NCI-H524 treated with DMSO at 0.1 percent for 48 hours (cell line): ENCODE measurements at regions not wholly inside any gene's neighbourhood (a gene's known extent, or its start where the extent isn't known, plus 50 kb on each side); places are given as distances from the start of the nearest gene placed in this dataset.

Experiments
- DNase-seq: peaks from one replicate; lab custom pipeline; 2025; lab: John Stamatoyannopoulos, UW

DNA sequence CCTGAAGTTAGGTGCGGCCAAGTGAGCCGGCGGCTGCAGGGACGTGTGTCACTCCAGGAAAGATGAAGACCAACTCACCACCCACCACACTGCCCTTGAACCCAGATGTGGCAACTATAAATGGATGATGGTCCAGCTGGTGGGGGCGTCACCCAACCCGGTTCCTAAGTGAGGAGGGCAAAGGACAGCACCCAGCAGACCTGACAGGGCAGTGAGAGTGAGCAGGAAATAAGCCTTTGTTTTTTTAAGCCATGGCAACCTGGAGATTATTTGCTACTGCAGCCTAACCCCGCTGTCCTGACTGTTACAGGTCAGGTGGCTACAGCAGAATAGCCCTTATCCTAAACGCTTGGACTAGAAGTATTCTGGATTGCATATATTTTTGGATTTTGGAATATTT, 228.9 kb downstream of the CTTN start:
- DNase-seq = no peak

DNA sequence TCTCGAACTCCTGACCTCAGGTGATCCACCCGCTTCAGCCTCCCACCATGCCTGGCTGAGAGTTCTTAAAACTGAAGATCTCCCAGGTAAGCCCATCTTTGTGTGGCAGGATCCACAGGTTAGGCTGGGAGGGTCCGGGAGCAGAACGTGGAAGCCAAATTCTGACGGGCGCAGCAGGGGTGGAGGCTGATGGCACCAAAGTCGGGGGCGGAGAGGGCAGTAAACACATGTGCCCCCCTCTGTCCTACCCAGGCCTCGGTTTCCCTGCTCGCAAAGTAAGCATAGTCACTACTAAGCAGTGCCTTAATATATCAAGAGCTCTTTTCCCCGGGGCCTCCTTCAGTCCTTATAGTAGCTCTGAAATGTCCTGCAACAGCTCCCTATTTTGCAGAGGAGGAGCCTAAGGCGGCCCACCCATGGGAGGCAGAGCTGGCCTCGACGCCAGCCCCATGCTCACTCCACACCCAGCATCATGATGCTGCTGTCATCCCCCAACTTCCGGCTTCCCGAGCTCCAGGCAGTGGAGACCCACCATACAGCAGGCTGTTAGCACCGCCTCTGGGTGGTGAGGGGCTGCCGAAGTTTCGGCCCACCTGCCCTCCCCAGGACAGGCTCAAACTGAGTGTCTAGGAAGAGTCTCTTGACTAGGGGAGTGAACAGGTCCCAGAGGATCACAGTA, 230.0 kb downstream of the CTTN start:
- no peak for DNase-seq

DNA sequence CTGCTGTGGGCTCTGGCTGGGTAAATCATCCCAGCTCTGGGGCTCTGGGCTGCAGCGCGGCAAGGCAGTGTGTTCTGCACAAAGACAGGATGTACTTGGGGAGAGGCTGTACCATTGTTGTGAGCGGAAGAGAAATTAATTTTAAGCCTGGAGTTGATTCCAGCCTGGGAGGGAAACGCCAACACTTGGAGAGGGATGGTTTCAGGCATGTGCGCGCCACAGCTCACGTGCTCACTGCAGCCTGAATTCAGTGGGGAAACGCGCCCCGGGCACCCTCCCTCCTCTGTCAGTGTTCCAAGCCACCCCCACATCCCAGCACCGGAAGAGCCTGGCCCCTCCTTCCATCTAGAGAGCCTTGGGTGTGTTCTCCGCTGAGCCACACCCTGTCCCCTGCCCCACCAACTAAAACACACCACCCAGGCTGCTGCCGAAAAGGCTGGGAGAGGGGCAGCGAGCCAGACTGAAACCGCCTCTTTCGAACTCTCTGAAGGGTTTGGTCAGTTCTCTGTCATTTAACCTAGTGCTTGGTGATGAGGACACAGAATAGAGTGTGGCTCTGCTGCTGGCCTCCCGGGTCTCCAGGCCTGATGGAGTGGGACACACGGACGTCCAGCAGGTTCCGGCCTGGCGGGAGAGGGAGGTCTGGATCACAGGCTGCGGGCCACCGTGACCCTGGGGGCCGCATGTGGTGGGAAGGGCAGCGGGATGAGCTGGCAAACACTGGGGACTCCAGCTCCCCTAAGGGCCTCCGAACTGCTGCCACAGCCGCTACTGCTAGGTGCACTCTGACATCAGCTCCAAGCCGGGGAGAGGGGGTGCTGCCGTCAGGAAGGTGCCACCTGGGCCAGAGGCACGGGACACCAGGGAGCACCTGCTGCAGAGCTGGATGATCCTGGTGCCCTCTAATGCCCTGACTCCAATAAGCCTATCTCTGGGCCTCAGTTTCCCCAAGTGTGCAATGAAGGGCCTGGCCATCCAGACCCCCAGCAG, 230.8 kb downstream of the CTTN start:
- DNase-seq = no peak

DNA sequence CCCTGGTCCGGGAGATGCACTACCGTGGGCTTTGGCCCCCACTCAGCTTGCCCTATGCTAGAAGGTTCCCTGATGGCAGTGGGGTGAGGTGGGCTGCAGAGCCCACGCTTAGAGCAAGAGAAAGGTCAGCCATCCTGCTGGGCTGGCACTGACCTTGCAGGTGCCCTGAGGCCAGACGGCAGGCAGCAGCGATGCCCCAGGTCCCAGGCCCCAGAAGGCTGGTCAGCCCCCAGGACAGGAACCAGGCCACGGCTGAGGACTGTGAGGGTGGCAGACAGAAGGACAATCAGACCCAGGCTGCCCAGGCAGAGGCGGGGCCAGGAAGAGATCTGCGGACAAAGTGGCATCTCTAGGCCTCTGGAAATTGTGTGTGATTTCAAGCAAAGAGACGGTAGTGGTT, 231.7 kb downstream of the CTTN start:
- DNase-seq = no peak

DNA sequence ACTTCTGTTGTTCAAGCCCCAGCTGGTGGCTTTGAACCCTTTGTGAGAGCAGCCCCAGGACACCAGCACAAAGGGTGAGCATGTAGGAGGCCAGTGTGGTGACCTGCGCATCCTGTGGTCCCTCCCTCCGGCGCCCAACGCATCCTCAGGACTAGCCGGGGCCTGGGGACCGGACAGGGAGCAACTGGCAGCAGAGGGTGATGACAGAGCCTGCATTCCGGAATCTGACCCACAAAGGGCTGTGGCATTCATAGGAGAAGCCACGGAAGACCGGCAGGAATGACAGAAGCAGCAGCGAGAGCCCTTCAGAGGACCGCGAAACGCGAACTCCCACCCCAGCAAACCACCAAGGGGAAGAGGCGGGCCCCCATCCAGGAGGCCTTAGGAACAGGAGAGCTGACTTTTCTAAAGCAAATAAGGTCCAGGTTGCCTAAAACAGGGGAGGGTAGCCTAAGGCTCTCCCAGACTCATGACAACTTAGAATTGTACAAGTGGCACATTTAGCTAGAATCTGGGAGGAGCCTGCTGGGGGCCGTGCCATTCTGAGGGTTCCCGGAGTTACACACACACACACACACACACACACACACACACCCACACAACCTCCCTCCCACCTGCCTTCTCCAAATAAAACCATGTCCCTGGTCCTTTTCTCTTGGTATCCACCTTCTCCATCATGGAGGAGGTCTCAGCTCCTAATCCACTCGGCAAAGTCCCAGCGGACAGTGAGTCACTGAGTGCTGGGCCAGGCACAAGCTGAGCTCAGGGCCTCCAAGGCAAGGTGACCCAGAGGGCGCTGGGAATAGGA, 232.7 kb downstream of the CTTN start:
- DNase-seq = no peak

DNA sequence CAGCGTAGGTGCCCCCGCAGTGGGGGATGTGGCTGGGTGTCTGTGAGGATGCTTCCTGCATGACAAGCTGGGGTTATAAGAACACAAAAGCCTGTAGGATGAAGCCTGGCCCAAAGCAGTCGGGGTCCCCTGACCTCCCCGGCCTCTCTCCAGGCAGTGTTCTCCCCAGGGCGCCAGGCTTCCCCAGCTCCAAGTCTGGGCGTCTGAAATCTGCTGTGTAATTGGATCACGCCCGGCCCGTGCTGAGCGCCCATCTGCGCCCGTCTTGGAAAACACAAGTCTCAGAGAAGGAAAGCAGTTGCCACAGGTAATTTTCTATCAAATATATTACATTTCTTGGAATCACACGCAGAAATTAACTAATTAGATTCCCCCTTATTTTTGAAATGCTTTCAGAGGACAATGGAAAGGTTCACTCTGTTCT, 233.3 kb downstream of the CTTN start:
- DNase-seq = no peak

DNA sequence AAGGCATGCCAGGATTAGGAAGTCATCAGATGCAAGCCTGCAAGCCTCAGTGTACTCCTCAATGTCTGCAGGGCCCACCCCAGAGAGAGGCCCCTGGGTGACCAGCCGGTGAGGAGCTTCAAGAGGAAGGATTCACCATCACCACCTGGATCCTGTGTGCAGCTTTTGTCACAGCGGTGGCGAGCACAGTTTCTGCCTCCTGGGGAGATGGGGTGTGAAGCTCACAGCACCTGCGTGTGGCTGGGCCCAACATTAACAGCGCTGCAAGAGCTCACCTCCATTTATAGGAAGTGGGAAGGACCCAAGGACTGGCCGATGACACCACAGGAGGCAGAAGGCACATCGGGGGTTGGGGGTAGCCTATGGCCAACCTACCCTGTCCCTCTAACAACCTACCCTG, 235.3 kb downstream of the CTTN start:
- DNase-seq = no peak

DNA sequence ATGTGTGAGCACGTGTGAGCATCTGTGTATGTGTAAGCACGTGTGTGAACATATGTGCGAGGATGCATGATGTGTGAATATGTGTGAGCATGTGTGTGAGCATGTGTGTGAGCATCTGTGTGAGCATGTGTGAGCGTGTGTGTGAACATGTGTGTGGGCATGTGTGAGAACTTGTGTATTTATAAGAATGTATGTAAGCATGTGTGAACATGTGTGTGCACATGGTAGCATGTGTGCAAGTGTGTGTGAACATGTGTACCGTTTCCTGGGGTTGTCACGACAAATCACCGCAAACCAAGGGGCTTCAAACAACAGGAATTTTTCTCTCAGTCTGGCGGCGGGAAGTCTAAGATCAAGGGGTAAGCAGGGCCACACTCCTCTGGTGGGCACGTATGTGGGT, 238.3 kb downstream of the CTTN start:
- DNase-seq = no peak

DNA sequence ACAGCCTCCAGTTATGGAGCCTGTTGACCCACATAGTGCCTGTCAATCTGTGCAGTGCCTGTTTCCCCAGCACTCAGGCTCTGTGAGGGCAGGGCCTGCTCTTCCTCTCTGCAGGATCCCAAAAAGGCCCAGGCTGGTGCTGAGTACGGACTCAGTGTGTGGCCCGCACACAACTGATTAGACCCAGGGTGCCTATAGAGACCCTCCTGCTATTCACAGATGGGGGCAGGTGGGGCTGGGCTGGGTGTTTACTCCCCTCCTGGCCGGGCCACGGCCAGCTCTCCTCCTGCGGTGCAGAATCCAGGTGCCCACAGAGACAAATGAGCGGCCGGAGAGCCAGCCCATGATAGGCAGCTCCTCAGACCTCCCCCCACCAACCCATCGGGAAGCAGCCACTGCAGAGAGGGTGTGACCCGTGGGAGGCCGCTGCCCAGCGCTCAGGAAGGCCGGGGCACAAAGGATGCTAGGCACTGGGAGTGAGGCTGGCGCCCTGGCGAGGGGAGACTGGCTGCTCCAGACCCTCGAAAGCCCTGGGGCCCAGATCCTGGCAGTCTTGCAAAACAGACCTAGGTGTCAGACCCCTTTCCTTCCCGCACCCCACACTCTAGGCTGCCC, 239.0 kb downstream of the CTTN start:
- DNase-seq = no peak

DNA sequence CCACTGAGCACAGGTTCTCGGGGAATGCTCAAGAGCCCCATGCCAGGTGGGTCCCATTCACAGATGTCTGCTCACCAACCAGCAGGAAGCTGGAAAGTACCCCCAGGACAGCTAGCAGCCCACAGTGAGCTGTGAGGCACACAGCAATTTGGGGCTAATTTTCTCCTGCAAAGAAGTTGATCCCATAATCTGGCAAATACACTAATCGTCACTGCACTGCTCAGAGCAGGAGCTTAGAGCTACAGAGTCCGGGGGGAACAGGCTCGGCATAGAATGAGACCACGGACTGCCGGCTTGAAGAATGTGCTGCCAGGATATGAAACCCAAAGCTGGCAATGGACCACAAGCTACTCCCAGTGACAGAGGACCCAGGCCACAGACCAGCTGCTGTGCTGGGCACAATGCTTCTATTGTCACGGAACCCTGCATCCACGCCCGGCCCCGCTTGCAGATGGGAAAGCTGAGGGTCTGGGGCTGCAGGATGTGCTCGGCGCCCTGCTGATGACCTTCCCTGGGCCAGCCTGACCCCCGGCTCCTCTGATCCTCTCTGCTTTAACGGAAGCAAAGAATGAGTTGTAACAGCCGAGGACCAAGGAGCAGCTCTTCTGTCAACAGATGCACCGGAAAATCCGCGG, 239.7 kb downstream of the CTTN start:
- no peak for DNase-seq

DNA sequence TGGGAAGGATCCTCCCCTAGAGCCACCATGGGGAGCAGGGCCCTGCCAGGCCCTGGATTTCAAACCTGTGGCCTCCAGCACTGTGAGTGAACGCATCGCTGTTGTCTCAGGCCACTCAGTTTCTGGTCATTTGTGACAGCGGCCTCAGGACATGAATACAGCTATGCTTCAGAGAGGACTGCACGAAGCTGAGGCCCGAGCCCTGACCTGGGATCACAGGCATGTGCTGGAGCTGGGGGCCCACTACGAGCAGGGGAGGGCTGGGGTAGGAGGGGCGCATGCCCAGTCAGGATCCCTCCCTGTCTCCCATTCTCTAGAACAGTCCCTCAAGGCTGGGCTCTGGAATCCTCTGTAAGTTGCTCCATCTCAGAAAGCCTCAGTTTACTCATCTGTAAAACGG, 242.1 kb downstream of the CTTN start:
- DNase-seq = no peak

DNA sequence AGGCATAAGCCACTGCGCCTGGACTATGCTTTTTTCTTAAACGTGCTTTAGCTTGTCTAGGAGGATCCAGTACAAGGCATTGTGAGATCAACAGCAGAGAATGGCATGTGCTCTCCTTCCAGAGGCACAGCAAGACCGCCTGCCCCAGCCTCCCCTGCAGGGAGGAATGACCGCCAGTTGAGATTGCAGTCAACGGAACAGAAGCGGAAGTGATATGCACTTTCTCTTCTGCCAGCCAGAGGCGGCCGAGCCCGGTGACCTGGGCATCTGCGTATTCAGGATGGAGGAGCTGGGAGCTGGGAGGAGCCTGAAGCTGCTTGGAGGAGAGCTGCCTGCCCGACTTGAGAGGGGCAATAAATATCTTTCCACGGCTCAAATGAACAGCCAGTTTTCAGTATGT, 243.0 kb downstream of the CTTN start:
- DNase-seq = no peak

DNA sequence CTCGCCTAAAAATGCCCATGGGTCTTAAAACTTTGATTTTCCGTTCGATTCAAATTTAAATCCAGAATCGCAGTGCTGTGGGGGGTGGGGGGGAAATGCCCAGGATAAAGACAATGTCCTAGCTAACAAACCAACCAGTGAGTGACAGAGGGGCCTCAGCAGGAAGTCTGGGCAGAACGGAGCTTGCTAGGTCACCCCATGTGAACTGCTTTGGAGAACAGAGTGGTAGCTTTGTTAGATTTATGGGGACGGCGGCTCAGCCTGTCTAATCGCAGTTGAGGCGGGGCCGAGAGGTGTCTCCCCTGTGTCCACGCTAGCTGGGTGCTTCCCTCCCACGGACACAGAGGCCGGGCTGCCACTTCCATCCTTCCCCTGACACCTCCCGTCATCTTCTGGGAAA, 243.9 kb downstream of the CTTN start:
- DNase-seq = no peak

DNA sequence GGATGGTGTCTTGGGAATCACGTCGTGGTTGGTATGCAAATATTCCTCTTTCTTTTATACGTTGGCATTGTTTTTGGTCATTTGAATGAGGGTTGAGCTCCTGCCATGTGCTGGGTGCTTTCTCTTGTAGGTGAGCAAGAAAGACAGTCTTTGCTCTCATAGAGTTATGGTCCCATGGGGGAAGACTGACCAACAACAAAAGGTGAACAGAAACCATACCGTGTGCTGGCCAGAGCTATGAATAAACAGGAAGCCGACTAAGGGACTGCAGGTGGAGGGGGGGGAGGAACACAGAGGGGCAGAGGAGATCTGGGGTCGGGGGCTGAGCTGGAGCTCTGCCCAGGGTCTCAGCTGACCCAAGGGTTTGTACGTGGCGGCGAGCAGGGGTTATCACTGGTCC, 245.3 kb downstream of the CTTN start:
- DNase-seq = no peak

DNA sequence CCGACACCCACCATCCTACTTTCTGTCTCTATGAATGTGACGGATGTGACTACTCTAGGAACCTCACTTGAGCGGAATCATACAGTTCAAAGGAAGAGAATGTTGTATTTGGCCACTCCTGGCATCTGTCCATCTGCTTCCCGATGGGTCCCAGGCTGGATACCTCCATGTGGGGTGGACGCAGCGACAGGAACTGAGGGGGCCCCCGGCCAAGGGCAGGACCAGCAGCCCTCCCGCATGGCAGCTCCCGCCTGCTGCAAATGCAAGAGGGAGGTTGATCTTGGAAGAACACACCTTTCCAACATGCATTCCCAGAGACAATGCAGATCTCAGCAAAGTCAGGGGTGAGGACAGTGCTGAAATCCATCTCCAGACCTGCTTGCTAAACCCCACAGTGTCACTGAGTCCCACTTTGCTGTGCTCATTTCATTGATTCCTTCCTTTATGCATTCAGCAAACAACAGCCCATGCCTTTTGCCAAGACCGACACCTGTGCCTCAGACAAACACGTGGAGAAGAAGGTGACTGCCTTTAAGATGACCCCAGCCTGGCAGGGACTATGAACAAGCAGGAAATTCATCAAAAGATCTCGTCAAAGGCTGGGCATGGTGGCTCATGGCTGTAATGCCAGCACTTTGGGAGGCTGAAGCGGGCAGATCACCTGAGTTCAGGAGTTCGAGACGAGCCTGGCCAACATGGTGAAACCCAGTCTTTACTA, 246.2 kb downstream of the CTTN start:
- no peak for DNase-seq

DNA sequence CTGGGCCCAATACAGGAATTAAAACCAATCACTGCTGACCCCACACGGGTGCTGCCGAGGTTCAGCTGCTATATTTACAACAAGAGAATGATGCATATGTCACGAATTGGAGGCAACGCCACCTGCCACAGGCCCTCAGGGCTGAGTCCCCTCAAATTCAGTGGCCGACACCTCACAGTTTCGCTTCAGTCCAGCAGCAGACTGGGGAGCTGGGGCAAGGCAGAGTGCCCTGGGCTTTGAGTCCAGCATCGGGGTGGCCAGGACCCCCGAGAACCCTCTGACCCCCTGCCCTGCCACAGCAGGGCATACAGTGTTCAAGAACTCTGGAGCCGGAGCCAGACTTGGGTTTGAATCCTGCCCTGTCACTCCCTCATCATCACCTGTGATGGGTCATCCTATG, 247.2 kb downstream of the CTTN start:
- DNase-seq = no peak

DNA sequence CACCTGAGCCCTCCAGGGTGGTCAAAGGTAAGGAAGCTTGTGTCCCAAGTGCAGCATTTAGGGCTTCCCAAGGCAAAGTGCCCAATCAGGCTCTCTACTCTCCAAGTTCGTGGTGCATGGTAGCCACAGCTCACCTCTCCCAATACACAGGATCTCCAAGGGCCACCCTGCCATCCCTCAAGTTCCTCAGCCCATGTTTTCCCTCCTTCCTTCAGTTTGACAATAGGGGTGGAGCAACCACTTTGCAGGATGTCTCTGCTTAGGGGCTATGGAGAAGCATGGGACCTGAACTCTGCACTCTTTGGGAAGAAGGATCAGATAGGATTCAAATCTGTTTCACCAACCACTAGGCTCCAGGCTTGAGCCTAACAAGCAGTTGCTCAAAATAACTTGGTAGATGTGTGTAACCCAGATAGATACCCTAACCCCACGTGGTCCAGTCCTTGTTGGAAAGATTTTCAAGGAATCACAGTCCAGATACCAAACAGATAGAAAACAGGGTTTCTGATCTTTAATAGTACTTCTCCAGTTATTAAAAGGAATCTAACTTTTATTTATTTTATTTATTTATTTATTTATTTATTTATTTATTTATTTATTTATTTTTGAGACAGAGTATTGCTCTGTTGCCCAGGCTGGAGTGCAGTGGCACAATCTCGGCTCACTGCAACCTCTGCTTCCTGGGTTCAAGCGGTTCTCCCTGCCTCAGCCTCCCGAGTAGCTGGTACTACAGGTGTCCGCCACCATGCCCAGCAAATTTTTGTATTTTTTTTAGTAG, 248.1 kb downstream of the CTTN start:
- no peak for DNase-seq

DNA sequence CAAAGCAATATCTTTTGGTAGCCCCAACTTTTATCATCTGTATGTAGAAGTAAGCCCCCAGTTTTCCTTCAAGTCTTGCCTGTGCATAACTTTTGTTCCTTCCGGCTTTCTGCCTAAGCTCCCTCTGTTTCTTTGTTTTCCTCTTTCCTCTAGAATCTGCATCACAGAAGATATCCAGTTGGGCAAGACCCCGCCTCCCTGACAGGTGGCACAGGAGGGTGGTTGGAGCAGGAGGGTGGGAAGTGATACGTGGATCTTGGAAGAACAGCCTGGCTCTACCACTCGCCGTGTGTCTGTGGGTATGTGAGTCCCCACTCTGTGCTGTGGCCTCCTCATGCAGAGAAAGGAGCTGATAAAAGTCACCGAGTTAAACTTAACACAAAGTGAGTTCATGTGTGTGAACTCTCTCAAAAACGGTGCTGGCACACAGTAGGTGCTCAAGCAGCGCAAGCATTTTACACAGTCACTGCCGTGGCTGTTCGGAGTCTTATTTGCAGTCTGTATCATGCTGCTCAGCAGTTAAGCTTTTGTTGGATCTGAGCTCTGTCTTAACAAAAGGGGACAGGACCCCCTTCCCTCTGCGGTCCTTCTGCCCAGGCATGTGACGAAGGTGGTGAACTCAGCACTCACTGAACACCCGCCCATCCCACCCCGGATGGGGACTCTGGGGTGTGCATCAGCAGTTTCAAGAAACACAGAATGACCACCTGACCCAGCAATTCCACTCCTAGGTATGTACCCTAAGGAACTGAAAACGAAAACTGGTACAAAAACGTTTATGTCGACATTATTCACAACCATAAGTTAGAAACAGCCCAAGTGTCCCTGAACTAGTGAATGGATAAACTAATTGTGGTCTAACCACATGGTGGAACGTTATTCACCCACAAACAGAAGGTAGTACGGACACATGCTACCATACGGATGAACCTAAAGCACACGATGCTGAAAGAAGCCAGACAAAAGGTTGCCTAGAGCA, 249.1 kb downstream of the CTTN start:
- DNase-seq = no peak
